ENCODE measurements at regions not wholly inside any gene's neighbourhood (a gene's known extent, or its start where the extent isn't known, plus 50 kb on each side); places are given as distances from the start of the nearest gene placed in this dataset.

DNA sequence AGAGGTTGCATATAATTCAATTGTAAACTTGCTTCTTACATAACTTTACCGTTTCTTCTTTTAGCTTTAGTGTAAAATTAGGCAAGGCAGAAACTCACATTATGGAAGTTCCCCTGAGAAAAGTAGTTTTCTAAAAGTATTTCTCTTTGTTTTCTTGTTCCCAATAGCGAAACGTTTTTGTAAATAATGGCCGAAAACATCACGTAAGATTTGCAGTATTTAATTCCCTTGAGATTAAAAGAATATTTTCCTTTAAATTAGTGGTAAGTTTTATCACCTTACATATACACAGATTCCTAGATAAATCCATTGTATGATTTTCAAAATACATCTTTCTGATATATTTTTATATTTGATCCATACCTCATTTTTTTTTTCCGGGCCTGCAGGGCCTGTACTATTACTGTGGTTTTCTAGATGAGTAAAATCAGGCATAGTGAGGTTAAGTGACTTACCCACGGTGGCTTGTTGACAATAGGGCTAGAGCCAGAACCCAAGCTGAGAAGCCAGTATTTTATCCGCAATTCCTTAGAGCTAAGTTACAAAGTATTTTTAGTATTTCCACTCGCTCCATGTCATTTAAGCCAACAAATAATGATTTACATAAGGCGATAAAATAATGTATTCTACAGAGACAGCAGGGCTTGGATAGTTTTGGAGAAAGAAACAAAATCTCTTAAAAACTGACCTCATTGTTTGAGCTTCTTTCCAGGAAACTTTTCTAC is 82.2 kb upstream of the VEGFC start:
- TF ChIP-seq, protein P1, sequence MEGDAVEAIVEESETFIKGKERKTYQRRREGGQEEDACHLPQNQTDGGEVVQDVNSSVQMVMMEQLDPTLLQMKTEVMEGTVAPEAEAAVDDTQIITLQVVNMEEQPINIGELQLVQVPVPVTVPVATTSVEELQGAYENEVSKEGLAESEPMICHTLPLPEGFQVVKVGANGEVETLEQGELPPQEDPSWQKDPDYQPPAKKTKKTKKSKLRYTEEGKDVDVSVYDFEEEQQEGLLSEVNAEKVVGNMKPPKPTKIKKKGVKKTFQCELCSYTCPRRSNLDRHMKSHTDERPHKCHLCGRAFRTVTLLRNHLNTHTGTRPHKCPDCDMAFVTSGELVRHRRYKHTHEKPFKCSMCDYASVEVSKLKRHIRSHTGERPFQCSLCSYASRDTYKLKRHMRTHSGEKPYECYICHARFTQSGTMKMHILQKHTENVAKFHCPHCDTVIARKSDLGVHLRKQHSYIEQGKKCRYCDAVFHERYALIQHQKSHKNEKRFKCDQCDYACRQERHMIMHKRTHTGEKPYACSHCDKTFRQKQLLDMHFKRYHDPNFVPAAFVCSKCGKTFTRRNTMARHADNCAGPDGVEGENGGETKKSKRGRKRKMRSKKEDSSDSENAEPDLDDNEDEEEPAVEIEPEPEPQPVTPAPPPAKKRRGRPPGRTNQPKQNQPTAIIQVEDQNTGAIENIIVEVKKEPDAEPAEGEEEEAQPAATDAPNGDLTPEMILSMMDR (IDR thresholded peaks at IDR 0.05) = no peak
- no peak for TF ChIP-seq POLR2AphosphoS5 (IDR thresholded peaks at IDR 0.05)
- no peak for TF ChIP-seq EP300 (IDR thresholded peaks at IDR 0.05)
- TF ChIP-seq POLR2A (IDR thresholded peaks at IDR 0.05) = no peak
- Histone ChIP-seq H3K9me3 (no peaks in the 10 kb centered on the region), H3K4me3 (no peak overlapping the region), H3K36me3 (no peaks in the 10 kb centered on the region), H3K27me3 (no peaks in the 10 kb centered on the region), H3K27ac (no peak overlapping the region), H3K4me1 (no peaks in the 10 kb centered on the region)
- DNase-seq = no peak
- intact Hi-C loops (cut with DNase I) = no loop called here
- 84% methylated on average over 10 of the region's 10 CpGs for WGBS, 2 donors

DNA sequence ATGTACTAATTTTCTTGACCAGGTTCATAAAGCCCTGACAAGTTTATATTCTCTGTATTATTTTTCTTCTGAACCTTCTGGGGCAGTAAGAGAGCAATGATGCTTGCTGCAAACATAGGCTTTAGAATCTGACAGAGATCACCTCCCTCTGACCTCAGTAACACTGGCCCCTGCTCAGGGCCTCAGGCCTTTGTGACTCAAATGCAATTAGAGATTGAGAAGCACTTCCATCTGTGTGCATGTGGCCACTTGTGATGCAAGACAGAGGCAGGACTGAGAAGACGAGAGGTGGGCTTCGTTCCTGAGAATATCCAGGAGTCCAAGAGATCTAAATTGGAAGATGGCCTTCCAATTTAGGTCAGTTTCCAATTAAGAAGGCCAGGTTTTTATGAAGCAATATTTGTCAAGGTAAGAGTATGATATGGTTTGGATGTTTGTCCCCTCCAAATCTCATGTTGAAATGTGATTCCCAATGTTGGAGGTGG is 82.8 kb upstream of the VEGFC start:
- TF ChIP-seq POLR2AphosphoS5 (IDR thresholded peaks at IDR 0.05) (no peak), EP300 (IDR thresholded peaks at IDR 0.05) (no peak), POLR2A (IDR thresholded peaks at IDR 0.05) (no peak)
- TF ChIP-seq, protein P1 (IDR thresholded peaks at IDR 0.05) = no peak
- no peak for DNase-seq
- no peaks in the 10 kb centered on the region for H3K27me3 ChIP-seq
- H3K4me1 ChIP-seq = no peaks in the 10 kb centered on the region
- no peak overlapping the region for H3K4me3 ChIP-seq
- WGBS, 2 donors = 11 to 53% methylated on average over 2 of the region's 2 CpGs
- H3K36me3 ChIP-seq = no peaks in the 10 kb centered on the region
- no peak overlapping the region for H3K27ac ChIP-seq
- H3K9me3 ChIP-seq = no peaks in the 10 kb centered on the region
- intact Hi-C loops (cut with DNase I) = no loop called here

DNA sequence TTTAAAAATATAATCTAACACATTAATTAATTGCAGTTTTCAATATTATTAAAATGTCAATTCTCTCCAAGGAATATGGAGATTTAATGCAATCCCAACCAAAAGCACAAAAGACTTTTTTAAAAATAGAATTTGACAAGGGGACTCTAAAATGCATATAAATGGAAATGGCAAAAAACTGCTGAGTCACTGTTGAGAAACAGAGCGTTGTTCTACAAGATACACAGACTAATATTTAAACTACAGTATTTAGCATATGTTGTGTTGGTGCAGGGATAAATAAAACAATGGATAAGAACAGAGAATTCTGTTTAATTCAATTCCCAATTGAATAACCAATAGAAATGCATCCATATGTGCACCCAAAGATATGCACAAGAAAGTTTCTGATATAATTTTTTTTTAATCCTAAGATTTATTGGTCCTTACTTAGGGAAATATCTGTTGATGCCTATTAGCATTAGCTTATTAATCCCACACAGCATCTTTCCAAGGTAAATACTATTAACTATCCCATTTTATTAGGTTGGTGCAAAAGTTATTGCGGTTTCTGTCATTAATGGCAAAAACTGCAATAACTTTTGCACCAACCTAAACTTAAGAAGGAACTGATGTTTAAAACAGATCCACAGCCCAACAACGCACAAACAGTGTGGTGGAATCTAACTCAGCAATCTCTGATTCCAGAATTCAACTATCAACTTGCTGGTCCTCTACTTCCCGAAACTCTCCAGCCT is 86.8 kb upstream of the VEGFC start:
- H3K27me3 ChIP-seq = no peaks in the 10 kb centered on the region
- intact Hi-C loops (cut with DNase I) = no loop called here
- H3K27ac ChIP-seq = no peak overlapping the region
- TF ChIP-seq EP300 (IDR thresholded peaks at IDR 0.05) = no peak
- no peak for TF ChIP-seq POLR2A (IDR thresholded peaks at IDR 0.05)
- TF ChIP-seq, protein P1 (IDR thresholded peaks at IDR 0.05) = no peak
- TF ChIP-seq POLR2AphosphoS5 (IDR thresholded peaks at IDR 0.05) = no peak
- no peak overlapping the region for H3K4me3 ChIP-seq
- 74 to 79% methylated on average over 4 of the region's 4 CpGs for WGBS, 2 donors
- no peaks in the 10 kb centered on the region for H3K36me3 ChIP-seq
- DNase-seq = no peak
- no peaks in the 10 kb centered on the region for H3K4me1 ChIP-seq
- H3K9me3 ChIP-seq = no peaks in the 10 kb centered on the region

DNA sequence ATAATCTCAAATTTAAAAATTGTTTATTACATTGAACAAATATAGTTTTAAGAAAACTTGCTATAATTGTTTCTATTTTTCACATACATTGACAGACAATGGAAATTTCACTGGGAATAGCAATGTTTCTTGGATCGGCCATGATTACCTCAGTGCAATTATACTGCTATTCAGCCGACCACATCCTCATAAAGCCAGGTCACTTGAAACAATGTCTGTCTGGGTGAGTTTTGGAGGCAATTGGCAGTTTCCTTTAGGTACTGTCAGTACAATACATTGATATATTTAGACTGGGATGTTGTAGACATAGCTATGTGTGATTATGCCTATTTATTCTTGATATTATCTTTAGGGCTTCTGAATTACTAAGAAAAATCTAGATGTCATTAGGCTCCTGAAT is 89.5 kb upstream of the VEGFC start:
- no peak overlapping the region for H3K27ac ChIP-seq
- no peaks in the 10 kb centered on the region for H3K36me3 ChIP-seq
- H3K9me3 ChIP-seq = no peaks in the 10 kb centered on the region
- WGBS, 2 donors = 56 to 60% methylated on average over 2 of the region's 2 CpGs
- no peak overlapping the region for H3K4me3 ChIP-seq
- H3K4me1 ChIP-seq = no peaks in the 10 kb centered on the region
- no peak for DNase-seq
- TF ChIP-seq POLR2A (IDR thresholded peaks at IDR 0.05) = no peak
- intact Hi-C loops (cut with DNase I) = no loop called here
- H3K27me3 ChIP-seq = no peaks in the 10 kb centered on the region

DNA sequence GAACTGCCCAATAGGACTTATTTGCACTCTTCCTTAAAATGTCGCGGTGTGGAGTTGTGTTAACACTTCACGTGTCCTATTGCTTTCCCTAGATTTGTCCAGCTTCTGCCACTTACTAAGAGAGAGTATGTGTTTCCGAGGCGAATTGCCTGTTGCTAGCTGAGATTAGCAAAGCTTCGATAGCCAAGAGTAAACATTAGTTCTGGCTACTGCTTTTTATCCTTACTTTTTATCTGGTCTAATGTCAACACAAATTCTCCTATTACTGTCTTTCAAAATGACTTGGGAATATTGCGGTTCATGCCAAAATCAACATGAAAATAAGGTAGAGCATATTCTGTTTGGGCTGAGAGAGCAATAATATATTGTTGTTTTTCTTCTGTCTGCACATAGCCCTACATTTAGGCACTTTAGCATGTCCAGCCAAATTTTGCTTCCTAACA is 90.4 kb upstream of the VEGFC start:
- H3K27me3 ChIP-seq = no peaks in the 10 kb centered on the region
- no peak overlapping the region for H3K4me3 ChIP-seq
- no peaks in the 10 kb centered on the region for H3K36me3 ChIP-seq
- H3K9me3 ChIP-seq = no peaks in the 10 kb centered on the region
- TF ChIP-seq EP300 (IDR thresholded peaks at IDR 0.05) (no peak), POLR2AphosphoS5 (IDR thresholded peaks at IDR 0.05) (no peak), POLR2A (IDR thresholded peaks at IDR 0.05) (no peak)
- TF ChIP-seq, protein P1 (IDR thresholded peaks at IDR 0.05) = no peak
- H3K27ac ChIP-seq = no peak overlapping the region
- no peak for DNase-seq
- H3K4me1 ChIP-seq = no peaks in the 10 kb centered on the region
- WGBS, 2 donors = 28 to 77% methylated on average over 7 of the region's 7 CpGs
- intact Hi-C loops (cut with DNase I) = no loop called here
